Stimulated activated CD4-positive, alpha-beta T cell treated with anti-CD3 and anti-CD28 coated beads, Interleukin-1b, Interleukin-23, amount 100 ng/mL, for 24 hours (primary cell): ENCODE measurements at regions not wholly inside any gene's neighbourhood (a gene's known extent, or its start where the extent isn't known, plus 50 kb on each side); places are given as distances from the start of the nearest gene placed in this dataset.

Source experiments
- DNase-seq, 4 experiments: peaks; one replicate each; pipeline ENCODE4 v3.0.0-alpha.2; 2020; ENCODE audit warnings: low read depth in 4 of 4, low spot score in 1 of 4

DNA sequence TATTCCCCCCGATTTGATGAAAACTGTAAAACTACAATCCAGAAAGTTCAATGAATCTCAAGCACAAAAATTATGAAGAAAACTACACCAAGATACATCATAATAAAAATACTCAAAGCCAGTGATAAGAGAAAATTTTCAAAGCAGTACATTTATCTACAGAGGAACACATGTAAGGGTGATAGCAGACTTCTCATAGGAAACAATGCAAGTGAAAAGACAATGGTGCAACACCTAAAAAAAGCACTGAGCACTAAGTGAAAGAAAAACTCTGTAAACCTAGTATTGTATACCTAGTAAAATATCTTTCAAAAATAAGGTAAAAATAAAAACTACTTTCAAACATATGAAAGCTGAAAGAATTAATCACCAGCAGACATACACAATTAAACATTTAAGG is 76.1 kb upstream of the IRF2BP2 start:
- no peak for DNase-seq

- no peak for DNase-seq
Measured at GRCh38 chr1:234684856-234685255, 74.9 kb upstream of the IRF2BP2 start.

DNA sequence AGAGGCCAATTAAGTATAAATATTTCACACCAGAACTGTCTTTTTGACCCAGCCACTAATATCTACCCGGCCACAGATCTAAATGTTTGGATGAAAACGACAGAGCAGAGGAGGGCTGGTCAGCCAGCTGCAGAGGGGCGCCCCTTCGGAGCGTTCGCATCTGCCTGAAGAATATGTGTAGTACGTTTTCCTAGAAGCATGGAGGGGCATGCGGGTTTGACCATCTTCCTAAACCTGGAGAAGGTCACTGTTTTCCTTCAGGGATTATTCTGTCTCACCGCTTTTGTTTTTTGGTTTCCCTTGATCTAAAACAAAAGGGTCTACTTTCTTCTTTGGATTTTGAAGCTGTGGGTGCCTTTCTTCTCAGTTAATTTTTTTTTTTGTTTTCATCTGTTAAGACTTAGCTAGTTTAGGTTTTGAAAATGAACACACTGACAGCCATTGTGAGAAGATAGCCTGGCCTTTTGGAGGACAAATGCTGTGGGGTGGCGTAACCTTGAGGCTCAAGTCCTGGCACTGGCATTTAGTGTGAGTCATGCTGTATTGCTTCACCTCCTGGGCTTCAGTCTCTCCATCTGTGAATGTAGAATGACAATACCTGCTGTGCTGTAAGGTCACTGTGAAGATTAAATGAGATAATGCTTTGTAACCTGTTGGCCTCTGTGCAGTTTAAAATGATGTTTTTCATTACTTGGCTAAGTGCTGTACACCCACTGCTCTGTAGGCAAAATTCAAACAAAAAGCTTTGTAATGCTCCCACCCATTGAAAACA is 74.1 kb upstream of the IRF2BP2 start:
- DNase-seq = no peak

DNA sequence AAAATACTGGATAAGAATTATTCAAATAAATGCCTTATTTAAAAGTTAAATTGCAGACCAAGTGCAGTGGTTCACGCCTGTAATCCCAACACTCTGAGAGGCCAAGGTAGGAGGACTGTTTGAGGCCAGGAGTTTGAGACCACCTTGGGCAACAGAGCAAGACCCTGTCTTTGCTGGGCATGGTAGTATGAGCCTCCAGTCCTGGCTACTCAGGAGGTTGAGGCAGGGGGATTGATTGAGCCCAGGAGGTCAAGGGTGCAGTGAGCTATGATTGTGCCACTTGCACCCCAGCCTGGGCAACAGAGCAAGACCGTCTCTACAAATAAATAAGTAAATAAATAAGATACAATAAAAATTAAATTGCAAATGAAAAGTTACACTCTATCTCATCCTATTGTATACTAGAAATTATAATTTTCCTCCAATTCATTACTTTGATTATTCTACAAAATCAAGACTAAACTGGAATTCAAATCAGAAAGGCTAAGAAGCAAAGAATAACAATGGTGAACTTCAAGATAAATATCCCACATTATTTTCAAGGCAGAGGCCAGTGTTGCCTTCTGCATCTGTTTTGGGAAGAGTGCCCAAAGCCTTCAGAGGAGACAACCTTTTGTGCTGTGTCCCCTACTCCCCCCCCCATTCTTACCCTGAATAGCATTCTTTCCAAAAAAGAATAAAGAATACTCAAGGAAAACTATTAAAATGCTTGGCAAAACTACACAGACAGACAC is 73.3 kb upstream of the IRF2BP2 start:
- DNase-seq = no peak

DNA sequence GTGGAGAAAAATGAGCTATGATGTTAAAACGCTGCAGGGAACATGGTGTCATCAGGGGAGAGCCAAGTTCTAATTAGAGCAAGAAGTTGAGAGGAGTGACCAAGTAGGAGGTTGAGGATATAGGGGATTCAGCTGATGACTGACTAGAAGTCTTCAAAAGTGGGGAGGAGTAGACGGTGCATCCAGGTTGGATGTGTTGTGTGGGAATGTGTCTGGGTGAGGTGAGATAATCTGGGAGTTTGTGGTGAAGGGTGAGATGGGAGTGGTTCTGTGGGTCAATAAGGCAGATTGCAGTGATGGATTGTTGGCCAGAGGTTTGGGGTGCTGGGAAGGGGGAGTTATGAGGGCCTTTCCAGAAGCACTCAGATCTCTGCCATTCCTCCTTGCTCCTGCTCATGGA is 72.0 kb upstream of the IRF2BP2 start:
- DNase-seq = no peak

DNA sequence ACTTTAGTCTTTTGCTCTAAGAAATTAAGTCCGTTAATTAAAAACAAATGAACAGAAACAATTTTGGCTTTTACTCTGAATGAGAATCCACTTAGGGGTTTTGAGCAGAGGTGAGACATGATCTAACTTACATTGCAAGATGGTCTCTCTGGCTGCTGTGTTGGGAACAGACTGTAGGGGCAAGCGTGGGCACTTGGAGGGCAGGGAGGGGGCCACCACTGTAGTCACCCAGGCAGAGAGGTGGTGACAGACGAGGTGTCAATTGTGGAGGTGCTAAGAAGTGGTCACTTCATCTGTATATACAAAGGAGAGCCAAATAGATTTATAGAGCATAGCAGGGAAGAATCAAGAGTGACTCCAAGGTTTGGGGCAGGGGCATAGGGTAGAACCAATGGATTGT is 71.1 kb upstream of the IRF2BP2 start:
- no peak for DNase-seq

- DNase-seq = no peak
Measured at GRCh38 chr1:234680331-234680904, 70.4 kb upstream of the IRF2BP2 start.

DNA sequence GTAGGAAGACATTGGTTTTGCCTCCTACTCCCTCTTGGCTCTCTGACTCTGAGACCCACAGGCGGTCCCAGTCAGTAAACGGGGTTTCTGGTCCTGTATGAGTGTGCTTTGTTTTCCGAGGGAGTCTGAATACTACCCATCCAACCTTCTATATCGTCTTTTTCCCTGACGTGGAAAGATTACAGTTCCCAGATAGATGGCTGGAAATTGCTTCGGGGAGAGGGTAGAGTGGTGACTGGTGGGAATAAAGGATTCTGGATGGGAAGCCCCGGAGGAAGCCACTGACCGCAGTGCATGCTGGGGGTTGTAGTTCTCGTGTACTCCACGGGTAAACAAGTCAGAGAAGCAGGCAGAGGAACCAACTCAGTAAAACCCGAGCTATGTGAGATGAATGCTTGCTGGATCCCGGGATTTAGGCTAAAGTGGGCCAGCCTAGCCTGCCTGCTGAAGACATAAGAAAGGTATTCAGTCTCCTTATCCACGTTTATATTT is 66.2 kb upstream of the IRF2BP2 start:
- peak; percentile 20 to 41 (median 31) for DNase-seq

DNA sequence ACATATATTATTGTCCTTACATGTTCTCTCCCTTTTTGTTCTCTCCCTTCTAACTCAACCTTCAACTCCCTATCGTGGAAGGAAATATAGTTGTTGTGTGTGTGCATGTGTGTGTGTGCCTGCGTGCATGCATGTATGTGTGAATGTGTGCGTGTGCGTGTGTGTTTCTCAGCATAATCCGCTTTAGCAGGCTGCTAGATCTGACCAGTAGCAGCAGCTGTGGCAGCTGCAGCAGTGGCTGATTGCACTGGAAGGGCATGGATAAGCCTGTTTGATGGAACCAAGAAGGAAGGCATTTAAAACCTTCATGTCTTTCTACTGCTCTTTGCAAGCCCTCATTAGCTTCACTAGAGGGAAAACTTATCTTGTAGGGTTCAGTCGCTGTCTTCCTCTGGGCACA is 65.6 kb upstream of the IRF2BP2 start:
- no peak for DNase-seq

- no peak for DNase-seq
Measured at GRCh38 chr1:234675006-234675405, 65.0 kb upstream of the IRF2BP2 start.

GRCh38 chr1:234674218-234674815 is 64.3 kb upstream of the IRF2BP2 start:
- no peak for DNase-seq

GRCh38 chr1:234672349-234673135 is 62.6 kb upstream of the IRF2BP2 start:
- no peak for DNase-seq

GRCh38 chr1:234670967-234671626 is 61.1 kb upstream of the IRF2BP2 start:
- DNase-seq = no peak

DNA sequence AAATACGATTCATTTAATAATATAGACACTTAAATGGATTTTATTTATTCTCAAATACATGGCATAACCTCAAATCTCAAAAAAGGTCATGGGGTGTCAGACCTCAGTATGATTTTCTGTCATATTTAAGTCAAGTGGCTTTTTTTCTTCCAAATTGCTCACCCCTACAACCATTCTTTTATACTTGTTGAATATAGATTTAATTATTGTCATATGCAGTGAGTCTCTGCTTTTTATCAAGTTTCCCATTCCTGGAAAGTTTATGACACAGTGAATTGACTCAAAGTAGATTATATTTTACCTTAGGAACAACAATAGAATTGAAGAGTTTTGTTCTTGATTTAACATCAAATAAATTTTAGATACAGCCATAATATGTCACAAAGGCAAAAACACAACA is 59.5 kb upstream of the IRF2BP2 start:
- no peak for DNase-seq

- no peak for DNase-seq
Measured at GRCh38 chr1:234668577-234668955, 58.6 kb upstream of the IRF2BP2 start.

DNA sequence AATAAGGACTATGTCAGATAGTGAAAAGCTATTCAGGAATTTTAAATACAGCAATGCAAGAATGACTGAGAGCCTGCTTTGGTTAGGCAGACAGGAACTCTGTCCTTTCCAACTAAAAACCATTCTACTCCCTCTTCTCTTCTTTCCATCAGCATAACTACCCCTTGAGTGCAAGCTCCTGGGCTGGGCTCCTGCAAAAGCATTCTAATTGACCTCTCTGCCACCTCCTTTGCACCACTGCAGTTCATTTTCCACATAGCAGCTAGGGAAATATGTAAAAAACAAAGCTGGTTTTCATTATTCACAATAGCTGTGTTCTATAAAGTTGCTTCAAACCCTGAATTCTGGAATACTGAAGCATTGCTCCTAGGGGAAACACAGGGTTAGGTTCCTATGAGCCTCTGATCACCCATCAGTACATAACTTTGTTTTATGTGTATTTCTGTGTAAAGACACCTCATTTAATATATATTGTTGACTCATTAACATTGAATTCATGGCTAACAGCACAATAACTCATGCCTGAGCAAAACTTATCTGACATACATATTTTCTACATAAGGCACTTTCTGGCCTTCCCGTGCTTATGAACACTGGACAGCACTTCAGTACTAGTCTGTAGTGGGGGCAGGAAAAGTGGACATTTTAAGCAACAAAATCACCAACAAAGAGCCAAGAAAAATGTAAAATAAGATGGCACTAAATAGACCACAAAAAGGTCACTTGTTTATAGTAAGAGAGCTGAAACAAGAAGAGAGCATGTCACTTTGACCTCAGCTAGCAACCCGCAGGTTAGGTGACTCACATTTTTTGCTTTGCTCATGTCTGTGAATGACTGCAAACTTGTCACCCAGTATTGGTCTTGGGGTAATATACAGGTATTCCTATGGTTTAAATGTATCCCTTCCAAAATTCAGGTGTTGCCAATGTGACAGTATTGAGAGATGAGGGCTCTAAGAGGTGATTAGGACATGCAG is 57.9 kb upstream of the IRF2BP2 start:
- no peak for DNase-seq

DNA sequence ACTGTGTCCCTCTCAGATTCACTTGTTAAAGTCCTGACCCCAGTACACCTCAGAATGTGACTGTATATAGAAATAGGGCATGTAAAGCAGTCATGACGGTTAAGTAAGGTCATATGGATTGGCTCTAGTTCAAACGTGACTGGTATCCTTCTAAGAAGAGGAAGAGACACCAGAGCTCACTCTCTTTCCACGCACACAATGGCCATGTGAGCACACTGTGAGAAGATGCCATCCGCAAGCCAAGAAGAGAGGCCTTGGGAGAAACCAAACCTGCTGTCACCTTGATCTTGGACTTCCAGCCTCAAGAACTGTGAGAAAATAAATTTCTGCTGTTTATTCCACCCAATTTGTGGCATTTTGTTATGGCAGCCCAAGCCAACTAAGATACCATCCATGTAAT is 56.8 kb upstream of the IRF2BP2 start:
- no peak for DNase-seq

- no peak for DNase-seq
Measured at GRCh38 chr1:234665975-234666605, 56.1 kb upstream of the IRF2BP2 start.

- DNase-seq = no peak
Measured at GRCh38 chr1:234662148-234662547, 52.2 kb upstream of the IRF2BP2 start.
